Uterus (tissue), 3 donors: ENCODE measurements at regions not wholly inside any gene's neighbourhood (a gene's known extent, or its start where the extent isn't known, plus 50 kb on each side); places are given as distances from the start of the nearest gene placed in this dataset.

Experiments used
- DNase-seq, 2 donors: peaks; one replicate each; pipeline ENCODE4 v3.0.0-alpha.2; 2019 to 2020
- H3K27ac ChIP-seq, 2 donors: fragments of 200-600 bp; sonication (generic); 1 replicate in 1 of 2; 2 replicates in 1 of 2; pipeline ENCODE4 v1.5.1; 2016 to 2018
- H3K27me3 ChIP-seq, 2 donors: fragments of 200-600 bp; sonication (generic); one replicate each; pipeline ENCODE4 v1.5.1; 2018 to 2019; ENCODE audit warnings: control low read depth in 1 of 2
- H3K36me3 ChIP-seq, 2 donors: fragments of 200-600 bp; sonication (generic); one replicate each; pipeline ENCODE4 v1.5.1; 2019; ENCODE audit warnings: control low read depth in 1 of 2
- H3K4me1 ChIP-seq, 2 donors: fragments of 200-600 bp; sonication (generic); one replicate each; pipeline ENCODE4 v1.5.1; 2018 to 2019; ENCODE audit warnings: control low read depth in 1 of 2
- H3K4me3 ChIP-seq, 2 donors: fragments of 200-600 bp; sonication (generic); 1 replicate in 1 of 2; 2 replicates in 1 of 2; pipeline ENCODE4 v1.5.1; 2018 to 2019; ENCODE audit warnings: mild to moderate bottlenecking in 1 of 2
- H3K9me3 ChIP-seq, 2 donors: fragments of 200-600 bp; sonication (generic); one replicate each; pipeline ENCODE4 v1.5.1; 2019; ENCODE audit warnings: control low read depth in 1 of 2
- CTCF ChIP-seq, 4 experiments: fragments of 200-600 bp in 2 of 4; fragments of 450-650 bp in 2 of 4; sonication (generic) in 2 of 4; IDR thresholded peaks; one replicate each; pipeline ENCODE4 v1.5.1; 2016 to 2019; ENCODE audit warnings: antibody characterized with exemption in 4 of 4, mild to moderate bottlenecking in 2 of 4, moderate library complexity in 1 of 4
- POLR2A ChIP-seq, 2 donors: fragments of 450-650 bp; IDR thresholded peaks; one replicate each; pipeline ENCODE4 v1.6.1; 2016; ENCODE audit warnings: antibody characterized with exemption in 2 of 2, mild to moderate bottlenecking in 1 of 2, moderate library complexity in 1 of 2
- intact Hi-C: fragments of 100-400 bp; cut with DNase I; formaldehyde crosslinking; loops from one replicate; pipeline ENCODE4 v1.15.1; 2023; ENCODE audit warnings: low total_unique reads
- donor health status: DM: yes; HTN: yes; CAD: no.

- Histone ChIP-seq H3K27ac (no peak overlapping the region), H3K36me3 (no peaks in the 10 kb centered on the region), H3K4me1 (no peaks in the 10 kb centered on the region), H3K27me3 (no peaks in the 10 kb centered on the region), H3K4me3 (no peak overlapping the region), H3K9me3 (no peaks in the 10 kb centered on the region)
- no peak for TF ChIP-seq CTCF (IDR thresholded peaks at IDR 0.05)
- no peak for TF ChIP-seq POLR2A (IDR thresholded peaks at IDR 0.05)
- intact Hi-C loops, result no loop called here
- no peak for DNase-seq
These were observed 177.9 kb upstream of the SH3BP4 start for GRCh38 chr2:234773764-234774409.

GRCh38 chr2:234773129-234773528 lies 178.7 kb upstream of the SH3BP4 start:
- Histone ChIP-seq H3K9me3 (no peaks in the 10 kb centered on the region), H3K4me1 (no peaks in the 10 kb centered on the region), H3K27ac (no peak overlapping the region), H3K36me3 (no peaks in the 10 kb centered on the region), H3K27me3 (no peaks in the 10 kb centered on the region), H3K4me3 (no peak overlapping the region)
- no peak for DNase-seq
- no peak for TF ChIP-seq POLR2A (IDR thresholded peaks at IDR 0.05)
- TF ChIP-seq CTCF (IDR thresholded peaks at IDR 0.05), result no peak
- intact Hi-C loops, result no loop called here

- peak overlapping the region in 1 of 2 donors; percentile 10 for H3K27ac ChIP-seq
These were observed 179.1 kb upstream of the SH3BP4 start for GRCh38 chr2:234772733-234773060.

GRCh38 chr2:234771980-234772732 lies 179.7 kb upstream of the SH3BP4 start:
- intact Hi-C loops, result no loop called here
- no peaks in the 10 kb centered on the region for H3K27me3 ChIP-seq
- peak in 1 of 2 donors; percentile 46 for DNase-seq
- H3K9me3 ChIP-seq, result no peaks in the 10 kb centered on the region
- no peaks in the 10 kb centered on the region for H3K36me3 ChIP-seq
- H3K4me3 ChIP-seq, result no peak overlapping the region
- no peaks in the 10 kb centered on the region for H3K4me1 ChIP-seq
- TF ChIP-seq POLR2A (IDR thresholded peaks at IDR 0.05), result no peak
- no peak for TF ChIP-seq CTCF (IDR thresholded peaks at IDR 0.05)
- H3K27ac ChIP-seq, result peak overlapping the region in 1 of 2 donors; percentile 10

More at GRCh38 chr2:234772733-234773060, 179.1 kb upstream of the SH3BP4 start:
- no peaks in the 10 kb centered on the region for H3K27me3 ChIP-seq
- H3K9me3 ChIP-seq, result no peaks in the 10 kb centered on the region
- intact Hi-C loops, result no loop called here
- H3K4me1 ChIP-seq, result no peaks in the 10 kb centered on the region
- H3K36me3 ChIP-seq, result no peaks in the 10 kb centered on the region
- peak in 1 of 2 donors; percentile 31 for DNase-seq
- TF ChIP-seq CTCF (IDR thresholded peaks at IDR 0.05), result no peak
- no peak for TF ChIP-seq POLR2A (IDR thresholded peaks at IDR 0.05)
- no peak overlapping the region for H3K4me3 ChIP-seq

- DNase-seq, result no peak
- no peak overlapping the region for H3K4me3 ChIP-seq
- intact Hi-C loops, result no loop called here
- no peaks in the 10 kb centered on the region for H3K4me1 ChIP-seq
- H3K27me3 ChIP-seq, result no peaks in the 10 kb centered on the region
- no peak overlapping the region for H3K27ac ChIP-seq
- H3K36me3 ChIP-seq, result no peaks in the 10 kb centered on the region
- no peaks in the 10 kb centered on the region for H3K9me3 ChIP-seq
- TF ChIP-seq CTCF (IDR thresholded peaks at IDR 0.05) (no peak), POLR2A (IDR thresholded peaks at IDR 0.05) (no peak)
These were observed 180.6 kb upstream of the SH3BP4 start for GRCh38 chr2:234771176-234771575.
